IPS-15b (cell line): ENCODE measurements at regions not wholly inside any gene's neighbourhood (a gene's known extent, or its start where the extent isn't known, plus 50 kb on each side); places are given as distances from the start of the nearest gene placed in this dataset.
"Not testable (repeated sequence)": the region's sequence is repeated elsewhere in the genome, so short reads cannot be mapped to it uniquely, and the experiment has no call there.

Experiments
- H3K27me3 ChIP-seq: one replicate; pipeline ENCODE4 v1.6.1; 2013; ENCODE audit warnings: low read length; ENCODE audit not compliant: control insufficient read depth, insufficient read depth
- H3K36me3 ChIP-seq: one replicate; pipeline ENCODE4 v1.6.1; 2013; ENCODE audit warnings: low read length; ENCODE audit not compliant: control insufficient read depth, insufficient read depth
- H3K4me1 ChIP-seq: one replicate; pipeline ENCODE4 v1.6.1; 2013; ENCODE audit warnings: mild to moderate bottlenecking, low read length; ENCODE audit not compliant: control insufficient read depth, insufficient read depth
- H3K4me3 ChIP-seq: one replicate; pipeline ENCODE4 v1.5.1; 2013; ENCODE audit warnings: low read depth, low read length
- H3K9ac ChIP-seq: one replicate; pipeline ENCODE4 v1.6.1; 2013; ENCODE audit warnings: low read depth, mild to moderate bottlenecking, low read length
- H3K9me3 ChIP-seq: one replicate; pipeline ENCODE4 v1.6.1; 2013; ENCODE audit warnings: mild to moderate bottlenecking, low read length; ENCODE audit not compliant: control insufficient read depth, insufficient read depth

- no peak overlapping the region for H3K9ac ChIP-seq
- no peaks in the 10 kb centered on the region for H3K9me3 ChIP-seq
- no peak overlapping the region for H3K4me3 ChIP-seq
- H3K36me3 ChIP-seq: no peaks in the 10 kb centered on the region
- peaks cover 6% of the 10 kb centered on the region for H3K4me1 ChIP-seq
- no peaks in the 10 kb centered on the region for H3K27me3 ChIP-seq
Measured at GRCh38 chr5:94057655-94058054, 316.3 kb upstream of the POU5F2 start.

- Histone ChIP-seq H3K36me3 (no peaks in the 10 kb centered on the region), H3K9me3 (no peaks in the 10 kb centered on the region), H3K4me1 (peaks cover 6% of the 10 kb centered on the region), H3K4me3 (no peak overlapping the region), H3K9ac (no peak overlapping the region), H3K27me3 (no peaks in the 10 kb centered on the region)
Measured at GRCh38 chr5:94057217-94057616, 315.8 kb upstream of the POU5F2 start.

- not testable (repeated sequence) for H3K36me3 ChIP-seq, H3K9ac ChIP-seq, H3K27me3 ChIP-seq, H3K9me3 ChIP-seq, H3K4me3 ChIP-seq
- peaks cover 11% of the 10 kb centered on the region for H3K4me1 ChIP-seq
Measured at GRCh38 chr5:94049307-94049922, 308.0 kb upstream of the POU5F2 start.

GRCh38 chr5:94045839-94046782, 304.7 kb upstream of the POU5F2 start:
- Histone ChIP-seq H3K4me3 (peak overlapping the region; percentile 9), H3K27me3 (no peaks in the 10 kb centered on the region), H3K9me3 (no peaks in the 10 kb centered on the region), H3K9ac (no peak overlapping the region), H3K36me3 (peaks cover 4% of the 10 kb centered on the region), H3K4me1 (peaks cover 11% of the 10 kb centered on the region)

GRCh38 chr5:94043311-94043710, 301.9 kb upstream of the POU5F2 start:
- H3K36me3 ChIP-seq: peaks cover 4% of the 10 kb centered on the region
- H3K4me3 ChIP-seq: no peak overlapping the region
- no peaks in the 10 kb centered on the region for H3K27me3 ChIP-seq
- no peak overlapping the region for H3K9ac ChIP-seq
- peaks cover 13% of the 10 kb centered on the region for H3K4me1 ChIP-seq
- H3K9me3 ChIP-seq: no peaks in the 10 kb centered on the region

- Histone ChIP-seq H3K27me3 (no peaks in the 10 kb centered on the region), H3K9me3 (no peaks in the 10 kb centered on the region), H3K4me1 (peaks cover 12% of the 10 kb centered on the region), H3K9ac (no peak overlapping the region), H3K36me3 (peaks cover 4% of the 10 kb centered on the region), H3K4me3 (no peak overlapping the region)
Measured at GRCh38 chr5:94040591-94041148, 299.3 kb upstream of the POU5F2 start.

GRCh38 chr5:94039101-94039500, 297.7 kb upstream of the POU5F2 start:
- Histone ChIP-seq H3K9me3 (no peaks in the 10 kb centered on the region), H3K4me3 (no peak overlapping the region), H3K9ac (no peak overlapping the region), H3K4me1 (peaks cover 8% of the 10 kb centered on the region), H3K36me3 (peaks cover 2% of the 10 kb centered on the region), H3K27me3 (no peaks in the 10 kb centered on the region)

- Histone ChIP-seq H3K27me3 (no peaks in the 10 kb centered on the region), H3K9me3 (peaks cover 2% of the 10 kb centered on the region), H3K9ac (no peak overlapping the region), H3K4me3 (no peak overlapping the region), H3K36me3 (no peaks in the 10 kb centered on the region), H3K4me1 (peaks cover 11% of the 10 kb centered on the region)
Measured at GRCh38 chr5:94031631-94032030, 290.2 kb upstream of the POU5F2 start.

GRCh38 chr5:94028001-94028400, 286.6 kb upstream of the POU5F2 start:
- Histone ChIP-seq H3K4me1 (peaks cover 5% of the 10 kb centered on the region), H3K9me3 (peaks cover 2% of the 10 kb centered on the region), H3K27me3 (no peaks in the 10 kb centered on the region), H3K36me3 (no peaks in the 10 kb centered on the region), H3K9ac (no peak overlapping the region), H3K4me3 (no peak overlapping the region)

- H3K9me3 ChIP-seq: peaks cover 2% of the 10 kb centered on the region
- H3K4me3 ChIP-seq: no peak overlapping the region
- no peak overlapping the region for H3K9ac ChIP-seq
- no peaks in the 10 kb centered on the region for H3K36me3 ChIP-seq
- H3K27me3 ChIP-seq: no peaks in the 10 kb centered on the region
- peaks cover 5% of the 10 kb centered on the region for H3K4me1 ChIP-seq
Measured at GRCh38 chr5:94027145-94027544, 285.7 kb upstream of the POU5F2 start.

GRCh38 chr5:94025788-94026473, 284.5 kb upstream of the POU5F2 start:
- Histone ChIP-seq H3K4me1 (peaks cover 5% of the 10 kb centered on the region), H3K36me3 (no peaks in the 10 kb centered on the region), H3K9me3 (peaks cover 2% of the 10 kb centered on the region), H3K9ac (no peak overlapping the region), H3K4me3 (no peak overlapping the region), H3K27me3 (no peaks in the 10 kb centered on the region)
